ENCODE measurements at regions not wholly inside any gene's neighbourhood (a gene's known extent, or its start where the extent isn't known, plus 50 kb on each side); places are given as distances from the start of the nearest gene placed in this dataset.

GRCh38 chr2:7703543-7704144, 786.4 kb downstream of the RNF144A start:
- TF ChIP-seq ZNF584 (CRISPR knock-in tag; IDR thresholded peaks at IDR 0.05; ENCODE audit: low read depth) (no peak), SAP30 (IDR thresholded peaks at IDR 0.05; ENCODE audit: borderline replicate concordance, insufficient read depth, low read depth, low read length, poor library complexity, severe bottlenecking) (no peak), ZBTB26 (CRISPR knock-in tag; IDR thresholded peaks at IDR 0.05) (no peak), POLR2AphosphoS5 (IDR thresholded peaks at IDR 0.05; ENCODE audit: control insufficient read depth, insufficient read depth, low read depth, low read length) (no peak)

Measured in K562 (cell line).